Upper lobe of left lung (tissue), 4 donors: ENCODE measurements at regions not wholly inside any gene's neighbourhood (a gene's known extent, or its start where the extent isn't known, plus 50 kb on each side); places are given as distances from the start of the nearest gene placed in this dataset.

Experiments used
- POLR2AphosphoS5 ChIP-seq, 2 donors: sonication (generic); formaldehyde crosslinking; IDR thresholded peaks; one replicate each; pipeline ENCODE4 v1.5.1; 2017; ENCODE audit warnings: antibody characterized with exemption in 2 of 2
- TF ChIP-seq, protein P1 (sequence below), 6 experiments: fragments of 450-650 bp in 4 of 6; fragments of 200-600 bp in 2 of 6; sonication (generic) in 2 of 6; IDR thresholded peaks; one replicate each; pipeline ENCODE4 v1.5.1; 2016 to 2019; ENCODE audit warnings: antibody characterized with exemption in 6 of 6

DNA sequence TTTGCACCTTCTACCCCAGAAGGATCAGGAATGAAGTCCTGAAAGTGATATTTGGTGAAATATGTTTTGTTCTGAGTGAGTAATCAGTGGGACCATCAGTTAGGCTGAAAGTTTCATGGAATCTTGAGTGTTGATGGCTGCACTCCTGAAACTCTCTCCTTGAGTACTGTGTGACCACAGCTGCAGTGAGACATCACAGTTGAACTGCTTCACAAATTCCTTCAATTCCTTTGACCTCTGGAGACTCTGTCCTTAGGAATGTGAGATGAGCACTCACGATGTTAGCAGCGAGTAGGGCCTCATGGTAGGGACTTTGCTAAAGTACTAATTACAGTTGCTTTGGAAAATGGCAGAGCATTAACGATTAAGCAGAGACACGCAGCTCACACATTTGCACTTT is 142.9 kb upstream of the SLC4A4 start:
- TF ChIP-seq POLR2AphosphoS5 (IDR thresholded peaks at IDR 0.05): no peak
- TF ChIP-seq, protein P1, sequence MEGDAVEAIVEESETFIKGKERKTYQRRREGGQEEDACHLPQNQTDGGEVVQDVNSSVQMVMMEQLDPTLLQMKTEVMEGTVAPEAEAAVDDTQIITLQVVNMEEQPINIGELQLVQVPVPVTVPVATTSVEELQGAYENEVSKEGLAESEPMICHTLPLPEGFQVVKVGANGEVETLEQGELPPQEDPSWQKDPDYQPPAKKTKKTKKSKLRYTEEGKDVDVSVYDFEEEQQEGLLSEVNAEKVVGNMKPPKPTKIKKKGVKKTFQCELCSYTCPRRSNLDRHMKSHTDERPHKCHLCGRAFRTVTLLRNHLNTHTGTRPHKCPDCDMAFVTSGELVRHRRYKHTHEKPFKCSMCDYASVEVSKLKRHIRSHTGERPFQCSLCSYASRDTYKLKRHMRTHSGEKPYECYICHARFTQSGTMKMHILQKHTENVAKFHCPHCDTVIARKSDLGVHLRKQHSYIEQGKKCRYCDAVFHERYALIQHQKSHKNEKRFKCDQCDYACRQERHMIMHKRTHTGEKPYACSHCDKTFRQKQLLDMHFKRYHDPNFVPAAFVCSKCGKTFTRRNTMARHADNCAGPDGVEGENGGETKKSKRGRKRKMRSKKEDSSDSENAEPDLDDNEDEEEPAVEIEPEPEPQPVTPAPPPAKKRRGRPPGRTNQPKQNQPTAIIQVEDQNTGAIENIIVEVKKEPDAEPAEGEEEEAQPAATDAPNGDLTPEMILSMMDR (IDR thresholded peaks at IDR 0.05): no peak
